Heart right ventricle (tissue), 16 donors: ENCODE measurements at regions not wholly inside any gene's neighbourhood (a gene's known extent, or its start where the extent isn't known, plus 50 kb on each side); places are given as distances from the start of the nearest gene placed in this dataset.

ENCODE experiments used
- ATAC-seq, 8 donors: fragments of 200-7000 bp; cut with Tn5 transposase; one replicate each; pipeline ENCODE4 v1.9.1; 2020; ENCODE audit warnings: mild to moderate bottlenecking in 8 of 8, moderate library complexity in 8 of 8, moderate number of reproducible peaks in 1 of 8
- DNase-seq, 2 donors: peaks; one replicate each; pipeline ENCODE4 v3.0.0-alpha.2; 2020
- H3K27ac ChIP-seq, 10 donors: fragments of 200-600 bp; sonication (generic) in 2 of 10; one replicate each; pipeline versions ENCODE4 v1.5.0 to v1.8.0; 2020 to 2022; ENCODE audit warnings: mild to moderate bottlenecking in 3 of 10
- H3K27me3 ChIP-seq, 7 donors: fragments of 200-600 bp; one replicate each; pipeline ENCODE4 v1.8.0; 2021 to 2022; ENCODE audit warnings: mild to moderate bottlenecking in 2 of 7
- H3K36me3 ChIP-seq, 9 donors: fragments of 200-600 bp; sonication (generic) in 1 of 9; one replicate each; pipeline versions ENCODE4 v1.5.0 to v1.8.0; 2020 to 2022; ENCODE audit warnings: mild to moderate bottlenecking in 2 of 9
- H3K4me1 ChIP-seq, 9 donors: fragments of 200-600 bp; sonication (generic) in 1 of 9; one replicate each; pipeline versions ENCODE4 v1.5.0 to v1.8.0; 2020 to 2022; ENCODE audit warnings: mild to moderate bottlenecking in 4 of 9
- H3K4me3 ChIP-seq, 10 donors: fragments of 200-600 bp; sonication (generic) in 2 of 10; one replicate each; pipeline versions ENCODE4 v1.5.0 to v1.8.0; 2020 to 2022; ENCODE audit warnings: mild to moderate bottlenecking in 7 of 10, moderate library complexity in 2 of 10
- H3K9me3 ChIP-seq, 11 donors: fragments of 200-600 bp in 10 of 11; sonication (generic) in 2 of 11; one replicate each; pipeline versions ENCODE4 v1.5.0 to v1.8.0; 2013 to 2022; ENCODE audit warnings: mild to moderate bottlenecking in 2 of 11, control low read depth in 1 of 11, moderate library complexity in 1 of 11
- CTCF ChIP-seq, 9 donors: fragments of 200-600 bp; sonication (generic) in 2 of 9; IDR thresholded peaks; one replicate each; pipeline versions ENCODE4 v1.5.0 to v1.8.0; 2021 to 2022; ENCODE audit warnings: antibody characterized with exemption in 9 of 9, mild to moderate bottlenecking in 5 of 9, moderate library complexity in 1 of 9
- WGBS, 2 donors: extraction: QIAGEN DNeasy Blood & Tissue Kit; methylation state at CpG; one replicate each; pipeline ENCODE4 v1.1.7; 2013; ENCODE audit warnings: inconsistent platforms in 1 of 2; 5-methylcytosine and 5-hydroxymethylcytosine counted together
- intact Hi-C, 10 donors: fragments of 100-400 bp; cut with DNase I; formaldehyde crosslinking; loops; one replicate each; pipeline versions ENCODE4 v1.11.1 to v1.14.2; 2022
- donor health status: Arrhythmogenic right ventricular cardiomyopathy.
- donor health status: ischemic (EF 13 %, LVEDD 7.1; RV severe dilation, severe dysfunction).
- donor health status: healthy with polysubstance abuse.
- donor health status: DM: no; HTN: yes; CAD: no.
- donor health status: DM: no; HTN: no; CAD: no.
- donor health status: ischemic (EF 25% LVEDD 6.9; RV normal size, moderate dysfunction).
- donor health status: ischemic (EF 25% LVEDD 5.7; RV mildly dilated, moderate dysfunction).
- donor health status: healthy.
- donor health status: DM: yes; HTN: yes; CAD: no.
- donor health status: Ischemic cardiomyopathy.
- donor health status: ischemic (EF 35%, LVEDD 5.7; RV mildly dilated, moderate dysfunction).
- donor health status: nonischemic (EF 11% LVEDD 7.7; RV severe dilation, severe dysfunction).
- donor health status: DM: yes; HTN: yes; CAD: no.
- donor health status: PGD.
- donor health status: ischemic (EF 29% LVEDD 5.4; RV normal size, mild dysfunction).
- donor health status: nonischemic (EF 23%, LVEDD 6.1; RV moderate dilation, normal function).

GRCh38 chr12:115482943-115483342, 794.5 kb downstream of the MED13L start:
- H3K4me3 ChIP-seq, result no peak overlapping the region
- DNase-seq (no peak), ATAC-seq (no peak)
- H3K27ac ChIP-seq, result no peak overlapping the region
- peaks cover 0 to 14% (median 0%) of the 10 kb centered on the region in 7 donors for H3K27me3 ChIP-seq
- H3K9me3 ChIP-seq, result peaks cover 0 to 12% (median 4%) of the 10 kb centered on the region in 11 donors
- intact Hi-C loops, result no loop called here
- no peak for TF ChIP-seq CTCF (IDR thresholded peaks at IDR 0.05)
- no peaks in the 10 kb centered on the region for H3K4me1 ChIP-seq
- no peaks in the 10 kb centered on the region for H3K36me3 ChIP-seq

- Histone ChIP-seq H3K36me3 (no peaks in the 10 kb centered on the region), H3K27ac (no peak overlapping the region), H3K4me3 (no peak overlapping the region), H3K4me1 (no peaks in the 10 kb centered on the region), H3K9me3 (peaks cover 0 to 12% (median 4%) of the 10 kb centered on the region in 11 donors), H3K27me3 (peaks cover 0 to 5% (median 0%) of the 10 kb centered on the region in 7 donors)
- TF ChIP-seq CTCF (IDR thresholded peaks at IDR 0.05), result peak in 2 of 9 donors; percentile 12 to 29
- intact Hi-C loops, result no loop called here
- ATAC-seq (no peak), DNase-seq (no peak)
- 55 to 76% methylated on average over 2 of the region's 2 CpGs for WGBS, 2 donors
These were observed 796.4 kb downstream of the MED13L start for GRCh38 chr12:115481141-115481540.

- 73 to 80% methylated on average over 2 of the region's 2 CpGs for WGBS, 2 donors
- Histone ChIP-seq H3K4me1 (no peaks in the 10 kb centered on the region), H3K27ac (no peak overlapping the region), H3K4me3 (no peak overlapping the region), H3K27me3 (no peaks in the 10 kb centered on the region), H3K36me3 (no peaks in the 10 kb centered on the region), H3K9me3 (no peaks in the 10 kb centered on the region)
- DNase-seq, result no peak
- TF ChIP-seq CTCF (IDR thresholded peaks at IDR 0.05), result no peak
- intact Hi-C loops, result no loop called here
- ATAC-seq, result no peak
These were observed 794.5 kb upstream of the TBX3 start for GRCh38 chr12:115478505-115478904.

- intact Hi-C loops, result no loop called here
These were observed 790.8 kb upstream of the TBX3 start for GRCh38 chr12:115474539-115475353.

More at GRCh38 chr12:115474539-115475353, 790.8 kb upstream of the TBX3 start:
- Histone ChIP-seq H3K4me3 (no peak overlapping the region), H3K9me3 (no peaks in the 10 kb centered on the region), H3K27me3 (peaks cover 0 to 4% (median 0%) of the 10 kb centered on the region in 7 donors), H3K27ac (no peak overlapping the region), H3K36me3 (no peaks in the 10 kb centered on the region), H3K4me1 (no peaks in the 10 kb centered on the region)
- DNase-seq, result no peak
- no peak for ATAC-seq
- WGBS, 2 donors, result 87 to 88% methylated on average over 14 of the region's 14 CpGs
- no peak for TF ChIP-seq CTCF (IDR thresholded peaks at IDR 0.05)
